ENCODE measurements at regions not wholly inside any gene's neighbourhood (a gene's known extent, or its start where the extent isn't known, plus 50 kb on each side); places are given as distances from the start of the nearest gene placed in this dataset.

- Mint-ChIP-seq H3K4me1 (ENCODE audit: insufficient read depth, unreplicated experiment) (peaks cover 12% of the 10 kb centered on the region), H3K9me3 (ENCODE audit: unreplicated experiment) (no peaks in the 10 kb centered on the region), H3K4me3 (ENCODE audit: unreplicated experiment) (no peak overlapping the region), H3K27ac (ENCODE audit: low read depth, unreplicated experiment) (no peak overlapping the region), H3K36me3 (ENCODE audit: insufficient read depth, unreplicated experiment) (no peaks in the 10 kb centered on the region), H3K27me3 (ENCODE audit: insufficient read depth, unreplicated experiment) (no peaks in the 10 kb centered on the region)
- no peak for DNase-seq (ENCODE audit: unreplicated experiment)
- intact Hi-C loops (cut with micrococcal nuclease): no loop called here
- ChIA-PET CTCF (interaction anchor here (0.6 to 3.7 kb wide), 4 partner anchors 10 to 188 kb away, joined by 3 to 38 read pairs (median 4); no protein-coding TSS in a partner anchor), POLR2A (interaction anchor here (0.6 kb wide), 1 partner anchor 880 kb away, joined by 7 read pairs; no protein-coding TSS in a partner anchor)
- no peak for TF ChIP-seq CTCF (IDR thresholded peaks at IDR 0.05; ENCODE audit: unreplicated experiment)
- no TSS peak for BruUV-seq (replicated peaks)
Measured at GRCh38 chr10:69726850-69727249, 74.9 kb upstream of the COL13A1 start.

- TF ChIP-seq CTCF (IDR thresholded peaks at IDR 0.05; ENCODE audit: unreplicated experiment): no peak
- POLR2A ChIA-PET: interaction anchor here (0.6 to 1.3 kb wide), 5 partner anchors 16 to 273 kb away, joined by 3 to 5 read pairs (median 3); no protein-coding TSS in a partner anchor
- peaks cover 12% of the 10 kb centered on the region for H3K4me1 Mint-ChIP-seq (ENCODE audit: insufficient read depth, unreplicated experiment)
- H3K27ac Mint-ChIP-seq (ENCODE audit: low read depth, unreplicated experiment): peak overlapping the region; percentile 80
- peak; percentile 90 for DNase-seq (ENCODE audit: unreplicated experiment)
- BruUV-seq (replicated peaks): no TSS peak
- intact Hi-C loops (cut with micrococcal nuclease): no loop called here
- CTCF ChIA-PET: interaction anchor here (0.5 to 3.7 kb wide), 7 partner anchors 12 to 321 kb away, joined by 3 to 38 read pairs (median 4); no protein-coding TSS in a partner anchor
- no peaks in the 10 kb centered on the region for H3K27me3 Mint-ChIP-seq (ENCODE audit: insufficient read depth, unreplicated experiment)
- H3K9me3 Mint-ChIP-seq (ENCODE audit: unreplicated experiment): no peaks in the 10 kb centered on the region
- H3K36me3 Mint-ChIP-seq (ENCODE audit: insufficient read depth, unreplicated experiment): no peaks in the 10 kb centered on the region
- H3K4me3 Mint-ChIP-seq (ENCODE audit: unreplicated experiment): no peak overlapping the region
Measured at GRCh38 chr10:69728335-69728870, 73.3 kb upstream of the COL13A1 start.

GRCh38 chr10:69729326-69730048 lies 72.2 kb upstream of the COL13A1 start:
- no peak for TF ChIP-seq CTCF (IDR thresholded peaks at IDR 0.05; ENCODE audit: unreplicated experiment)
- no peak overlapping the region for H3K27ac Mint-ChIP-seq (ENCODE audit: low read depth, unreplicated experiment)
- intact Hi-C loops (cut with micrococcal nuclease): no loop called here
- CTCF ChIA-PET: interaction anchor here (0.6 to 1.0 kb wide), 4 partner anchors 11 to 322 kb away, joined by 3 to 5 read pairs (median 4); no protein-coding TSS in a partner anchor
- H3K4me1 Mint-ChIP-seq (ENCODE audit: insufficient read depth, unreplicated experiment): peaks cover 12% of the 10 kb centered on the region
- DNase-seq (ENCODE audit: unreplicated experiment): no peak
- POLR2A ChIA-PET: interaction anchor here (0.7 kb wide), 1 partner anchor 216 kb away, joined by 3 read pairs; no protein-coding TSS in a partner anchor
- H3K36me3 Mint-ChIP-seq (ENCODE audit: insufficient read depth, unreplicated experiment): no peaks in the 10 kb centered on the region
- BruUV-seq (replicated peaks): no TSS peak
- H3K9me3 Mint-ChIP-seq (ENCODE audit: unreplicated experiment): no peaks in the 10 kb centered on the region
- no peak overlapping the region for H3K4me3 Mint-ChIP-seq (ENCODE audit: unreplicated experiment)
- H3K27me3 Mint-ChIP-seq (ENCODE audit: insufficient read depth, unreplicated experiment): no peaks in the 10 kb centered on the region

DNA sequence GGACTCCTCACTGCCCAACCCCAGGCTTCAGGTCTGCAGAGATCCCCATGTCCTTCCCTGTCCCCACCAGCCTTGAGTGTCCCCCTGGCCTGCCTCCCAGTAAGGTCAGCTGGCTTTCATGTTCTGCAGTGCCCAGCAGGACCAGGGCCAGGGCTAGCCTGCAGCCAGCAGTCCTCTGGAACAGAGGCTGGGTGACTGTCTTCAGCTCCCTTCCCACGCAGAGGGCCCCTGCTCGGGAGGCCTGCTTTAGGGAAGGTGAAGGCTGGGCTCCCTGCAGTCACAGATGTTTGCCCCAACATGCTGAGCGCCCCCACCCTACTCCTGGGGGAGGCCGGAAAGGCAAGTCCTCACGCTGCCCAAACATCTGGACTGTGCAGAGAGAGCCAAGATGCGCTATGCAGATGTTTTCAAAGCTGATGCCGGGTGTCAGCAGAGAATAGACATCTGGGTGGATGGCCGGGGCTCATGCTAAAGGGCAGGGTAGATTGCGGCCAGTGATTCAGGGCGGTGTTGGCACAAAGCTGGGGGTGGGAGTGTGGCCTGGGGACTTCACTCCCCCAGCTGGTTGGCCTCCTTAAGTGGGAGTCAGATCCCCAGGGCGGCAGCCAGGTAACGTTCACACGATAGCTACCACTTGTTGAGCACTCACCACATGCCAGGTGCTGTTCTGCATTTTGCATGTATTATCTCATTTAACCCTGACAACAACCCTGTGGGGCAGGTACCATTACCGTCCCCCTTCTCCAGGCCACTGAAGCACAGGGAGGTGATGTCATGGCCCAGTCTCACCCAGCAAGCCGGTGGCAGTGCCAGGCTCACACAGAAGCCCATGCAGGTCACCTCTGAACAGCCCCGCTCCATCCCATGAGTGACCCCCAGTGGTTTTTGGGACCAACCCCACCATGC lies 71.2 kb upstream of the COL13A1 start:
- TF ChIP-seq CTCF (IDR thresholded peaks at IDR 0.05; ENCODE audit: unreplicated experiment): no peak
- CTCF ChIA-PET: no interaction called here
- Mint-ChIP-seq H3K4me1 (ENCODE audit: insufficient read depth, unreplicated experiment) (peaks cover 12% of the 10 kb centered on the region), H3K9me3 (ENCODE audit: unreplicated experiment) (no peaks in the 10 kb centered on the region), H3K4me3 (ENCODE audit: unreplicated experiment) (no peak overlapping the region), H3K27ac (ENCODE audit: low read depth, unreplicated experiment) (no peak overlapping the region), H3K27me3 (ENCODE audit: insufficient read depth, unreplicated experiment) (no peaks in the 10 kb centered on the region), H3K36me3 (ENCODE audit: insufficient read depth, unreplicated experiment) (no peaks in the 10 kb centered on the region)
- intact Hi-C loops (cut with micrococcal nuclease): no loop called here
- BruUV-seq (replicated peaks): no TSS peak
- POLR2A ChIA-PET: no interaction called here
- DNase-seq (ENCODE audit: unreplicated experiment): no peak

Data from MCF 10A (cell line).